ENCODE measurements at regions not wholly inside any gene's neighbourhood (a gene's known extent, or its start where the extent isn't known, plus 50 kb on each side); places are given as distances from the start of the nearest gene placed in this dataset.

GRCh38 chr1:199160521-199161318 lies 521.9 kb downstream of the PTPRC start:
- H2AFZ ChIP-seq (ENCODE audit: insufficient read depth, low read length, poor library complexity), result no peak overlapping the region
- no peak overlapping the region for H3K4ac ChIP-seq (ENCODE audit: low read depth, low read length)
- H2BK12ac ChIP-seq (ENCODE audit: low read length), result no peak overlapping the region
- no peak overlapping the region for H2BK120ac ChIP-seq (ENCODE audit: insufficient read depth, low read length, poor library complexity)
- H2BK5ac ChIP-seq (ENCODE audit: low read depth, low read length, poor library complexity), result no peak overlapping the region
- H3K79me2 ChIP-seq (ENCODE audit: control insufficient read depth, insufficient read depth, low read length, poor library complexity), result no peaks in the 10 kb centered on the region
- H3K23ac ChIP-seq (ENCODE audit: low read length), result no peak overlapping the region
- H4K91ac ChIP-seq (ENCODE audit: low read depth, low read length), result no peak overlapping the region
- H3K4me3 ChIP-seq (ENCODE audit: low read depth, low read length), result no peak overlapping the region
- no peak overlapping the region for H4K12ac ChIP-seq (ENCODE audit: low read depth, low read length)
- no peak overlapping the region for H3K4me2 ChIP-seq (ENCODE audit: low read length)
- H3K14ac ChIP-seq (ENCODE audit: low read length), result no peak overlapping the region
- H3K79me1 ChIP-seq (ENCODE audit: low read length), result no peaks in the 10 kb centered on the region
- H3K36me3 ChIP-seq (ENCODE audit: control insufficient read depth in 1 of 2, insufficient read depth in 2 of 2, low read length in 2 of 2), result no peaks in the 10 kb centered on the region
- H3K27ac ChIP-seq (ENCODE audit: low read depth, low read length), result no peak overlapping the region
- no peak overlapping the region for H2AK5ac ChIP-seq (ENCODE audit: low read length)
- no peaks in the 10 kb centered on the region for H3K9me3 ChIP-seq (ENCODE audit: insufficient read depth, low read depth, low read length)
- no peak overlapping the region for H3K18ac ChIP-seq (ENCODE audit: low read length)
- DNase-seq, result no peak
- H3K27me3 ChIP-seq (ENCODE audit: insufficient read depth, low read length), result no peaks in the 10 kb centered on the region
- no peak overlapping the region for H3K9ac ChIP-seq (ENCODE audit: low read length)
- no CpG with 5 or more reads among the region's 1 CpG for WGBS (ENCODE audit: extremely low coverage, insufficient coverage, insufficient read length)
- H3K4me1 ChIP-seq (ENCODE audit: control insufficient read depth in 1 of 2, insufficient read depth in 2 of 2, low read length in 2 of 2), result no peaks in the 10 kb centered on the region
- H4K8ac ChIP-seq (ENCODE audit: low read depth, low read length), result no peak overlapping the region

GRCh38 chr1:199161319-199161680 lies 522.5 kb downstream of the PTPRC start:
- Histone ChIP-seq H3K27ac (ENCODE audit: low read depth, low read length) (no peak overlapping the region), H3K14ac (ENCODE audit: low read length) (no peak overlapping the region), H3K79me1 (ENCODE audit: low read length) (no peaks in the 10 kb centered on the region), H2AFZ (ENCODE audit: insufficient read depth, low read length, poor library complexity) (no peak overlapping the region), H3K18ac (ENCODE audit: low read length) (no peak overlapping the region), H2BK12ac (ENCODE audit: low read length) (no peak overlapping the region), H4K12ac (ENCODE audit: low read depth, low read length) (no peak overlapping the region), H3K4me2 (ENCODE audit: low read length) (no peak overlapping the region), H3K4me1 (ENCODE audit: control insufficient read depth in 1 of 2, insufficient read depth in 2 of 2, low read length in 2 of 2) (no peaks in the 10 kb centered on the region), H4K91ac (ENCODE audit: low read depth, low read length) (no peak overlapping the region), H3K9me3 (ENCODE audit: insufficient read depth, low read depth, low read length) (no peaks in the 10 kb centered on the region), H3K4me3 (ENCODE audit: low read depth, low read length) (no peak overlapping the region), H3K9ac (ENCODE audit: low read length) (no peak overlapping the region), H2AK5ac (ENCODE audit: low read length) (no peak overlapping the region), H3K27me3 (ENCODE audit: insufficient read depth, low read length) (no peaks in the 10 kb centered on the region), H3K23ac (ENCODE audit: low read length) (no peak overlapping the region), H4K8ac (ENCODE audit: low read depth, low read length) (no peak overlapping the region), H3K79me2 (ENCODE audit: control insufficient read depth, insufficient read depth, low read length, poor library complexity) (no peaks in the 10 kb centered on the region), H2BK120ac (ENCODE audit: insufficient read depth, low read length, poor library complexity) (no peak overlapping the region), H2BK5ac (ENCODE audit: low read depth, low read length, poor library complexity) (no peak overlapping the region), H3K4ac (ENCODE audit: low read depth, low read length) (no peak overlapping the region), H3K36me3 (ENCODE audit: control insufficient read depth in 1 of 2, insufficient read depth in 2 of 2, low read length in 2 of 2) (no peaks in the 10 kb centered on the region)
- no peak for DNase-seq

- no CpG with 5 or more reads among the region's 3 CpGs for WGBS (ENCODE audit: extremely low coverage, insufficient coverage, insufficient read length)
- H4K8ac ChIP-seq (ENCODE audit: low read depth, low read length), result no peak overlapping the region
- no peak overlapping the region for H2BK12ac ChIP-seq (ENCODE audit: low read length)
- H3K27ac ChIP-seq (ENCODE audit: low read depth, low read length), result no peak overlapping the region
- H3K79me1 ChIP-seq (ENCODE audit: low read length), result no peaks in the 10 kb centered on the region
- H3K23ac ChIP-seq (ENCODE audit: low read length), result no peak overlapping the region
- no peaks in the 10 kb centered on the region for H3K4me1 ChIP-seq (ENCODE audit: control insufficient read depth in 1 of 2, insufficient read depth in 2 of 2, low read length in 2 of 2)
- no peak overlapping the region for H3K9ac ChIP-seq (ENCODE audit: low read length)
- H2BK5ac ChIP-seq (ENCODE audit: low read depth, low read length, poor library complexity), result no peak overlapping the region
- H3K27me3 ChIP-seq (ENCODE audit: insufficient read depth, low read length), result no peaks in the 10 kb centered on the region
- no peak overlapping the region for H4K91ac ChIP-seq (ENCODE audit: low read depth, low read length)
- no peak for DNase-seq
- H4K12ac ChIP-seq (ENCODE audit: low read depth, low read length), result no peak overlapping the region
- H2AK5ac ChIP-seq (ENCODE audit: low read length), result no peak overlapping the region
- H2AFZ ChIP-seq (ENCODE audit: insufficient read depth, low read length, poor library complexity), result no peak overlapping the region
- H3K36me3 ChIP-seq (ENCODE audit: control insufficient read depth in 1 of 2, insufficient read depth in 2 of 2, low read length in 2 of 2), result no peaks in the 10 kb centered on the region
- no peak overlapping the region for H3K4me3 ChIP-seq (ENCODE audit: low read depth, low read length)
- no peak overlapping the region for H3K14ac ChIP-seq (ENCODE audit: low read length)
- no peaks in the 10 kb centered on the region for H3K9me3 ChIP-seq (ENCODE audit: insufficient read depth, low read depth, low read length)
- no peak overlapping the region for H3K4me2 ChIP-seq (ENCODE audit: low read length)
- no peak overlapping the region for H3K18ac ChIP-seq (ENCODE audit: low read length)
- H3K4ac ChIP-seq (ENCODE audit: low read depth, low read length), result no peak overlapping the region
- no peak overlapping the region for H2BK120ac ChIP-seq (ENCODE audit: insufficient read depth, low read length, poor library complexity)
- no peaks in the 10 kb centered on the region for H3K79me2 ChIP-seq (ENCODE audit: control insufficient read depth, insufficient read depth, low read length, poor library complexity)
Measured at GRCh38 chr1:199161766-199162303, 523.0 kb downstream of the PTPRC start.

GRCh38 chr1:199163267-199163666 lies 524.4 kb downstream of the PTPRC start:
- no peak overlapping the region for H4K91ac ChIP-seq (ENCODE audit: low read depth, low read length)
- no peak overlapping the region for H3K4me2 ChIP-seq (ENCODE audit: low read length)
- H2BK120ac ChIP-seq (ENCODE audit: insufficient read depth, low read length, poor library complexity), result no peak overlapping the region
- H3K27ac ChIP-seq (ENCODE audit: low read depth, low read length), result no peak overlapping the region
- WGBS (ENCODE audit: extremely low coverage, insufficient coverage, insufficient read length), result no CpG with 5 or more reads among the region's 4 CpGs
- no peak overlapping the region for H3K4ac ChIP-seq (ENCODE audit: low read depth, low read length)
- no peak overlapping the region for H2AK5ac ChIP-seq (ENCODE audit: low read length)
- H3K14ac ChIP-seq (ENCODE audit: low read length), result no peak overlapping the region
- H2BK5ac ChIP-seq (ENCODE audit: low read depth, low read length, poor library complexity), result no peak overlapping the region
- no peaks in the 10 kb centered on the region for H3K4me1 ChIP-seq (ENCODE audit: control insufficient read depth in 1 of 2, insufficient read depth in 2 of 2, low read length in 2 of 2)
- H3K23ac ChIP-seq (ENCODE audit: low read length), result no peak overlapping the region
- H3K36me3 ChIP-seq (ENCODE audit: control insufficient read depth in 1 of 2, insufficient read depth in 2 of 2, low read length in 2 of 2), result no peaks in the 10 kb centered on the region
- H3K18ac ChIP-seq (ENCODE audit: low read length), result no peak overlapping the region
- no peaks in the 10 kb centered on the region for H3K79me2 ChIP-seq (ENCODE audit: control insufficient read depth, insufficient read depth, low read length, poor library complexity)
- H2AFZ ChIP-seq (ENCODE audit: insufficient read depth, low read length, poor library complexity), result no peak overlapping the region
- H3K27me3 ChIP-seq (ENCODE audit: insufficient read depth, low read length), result no peaks in the 10 kb centered on the region
- H4K8ac ChIP-seq (ENCODE audit: low read depth, low read length), result no peak overlapping the region
- H3K9me3 ChIP-seq (ENCODE audit: insufficient read depth, low read depth, low read length), result no peaks in the 10 kb centered on the region
- no peak overlapping the region for H4K12ac ChIP-seq (ENCODE audit: low read depth, low read length)
- H3K79me1 ChIP-seq (ENCODE audit: low read length), result no peaks in the 10 kb centered on the region
- H3K9ac ChIP-seq (ENCODE audit: low read length), result no peak overlapping the region
- H3K4me3 ChIP-seq (ENCODE audit: low read depth, low read length), result no peak overlapping the region
- H2BK12ac ChIP-seq (ENCODE audit: low read length), result no peak overlapping the region
- no peak for DNase-seq

All from trophoblast cell (in vitro differentiated cells and primary cell).